Hematopoietic multipotent progenitor cell treated with erythropoietin and hydrocortisone succinate and interleukin-3 and kit ligand, for 15 days (in vitro differentiated cells): ENCODE measurements at regions not wholly inside any gene's neighbourhood (a gene's known extent, or its start where the extent isn't known, plus 50 kb on each side); places are given as distances from the start of the nearest gene placed in this dataset.
"Not testable (repeated sequence)": the region's sequence is repeated elsewhere in the genome, so short reads cannot be mapped to it uniquely, and the experiment has no call there.

ENCODE experiments used
- DNase-seq: peaks from one replicate; pipeline ENCODE4 v3.0.0-alpha.2; 2015; ENCODE audit warnings: low spot score

DNA sequence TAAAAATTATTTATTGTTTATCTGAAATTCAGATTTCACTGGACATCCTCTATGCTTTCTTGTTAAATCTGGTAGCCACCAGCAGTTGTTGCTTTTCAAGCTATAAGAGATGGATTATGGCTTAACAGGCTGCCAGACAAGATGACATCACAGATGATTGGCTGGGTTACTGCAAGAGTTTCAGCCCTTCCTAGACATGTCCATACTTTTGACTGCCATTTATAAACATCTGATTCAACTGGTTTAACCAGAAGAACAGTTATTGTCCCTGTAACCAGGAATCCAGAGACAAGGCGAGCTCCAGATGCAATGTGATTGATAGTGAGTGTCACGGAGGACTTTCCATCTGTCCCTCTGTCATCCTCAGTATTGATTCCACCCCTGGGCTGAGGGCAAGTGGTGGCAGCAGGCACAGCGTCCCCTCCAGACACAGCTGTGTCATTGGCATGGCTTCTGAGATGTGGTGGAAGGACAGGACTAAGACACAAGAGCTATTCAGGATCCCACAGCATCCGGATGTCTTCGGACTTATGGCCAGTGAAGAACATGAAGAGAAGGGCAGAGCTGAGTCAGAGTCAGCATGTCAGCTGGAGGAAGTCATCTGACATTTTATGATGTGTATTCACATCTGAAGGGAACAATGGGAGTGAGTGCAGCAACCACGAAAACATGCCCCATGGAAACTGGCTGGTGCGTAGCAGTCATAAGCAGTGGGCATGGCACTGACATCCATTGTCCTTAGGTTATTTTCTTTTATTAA, 284.5 kb upstream of the CDYL start:
- DNase-seq: no peak

- DNase-seq: no peak
Measured at GRCh38 chr6:4489538-4489937, 286.7 kb upstream of the CDYL start.

GRCh38 chr6:4488389-4488788, 287.8 kb upstream of the CDYL start:
- no peak for DNase-seq

- DNase-seq: no peak
Measured at GRCh38 chr6:4487538-4487937, 288.7 kb upstream of the CDYL start.

- DNase-seq: no peak
Measured at GRCh38 chr6:4486568-4487315, 289.5 kb upstream of the CDYL start.

GRCh38 chr6:4485735-4486134, 290.5 kb upstream of the CDYL start:
- no peak for DNase-seq

GRCh38 chr6:4482461-4482860, 293.7 kb upstream of the CDYL start:
- DNase-seq: no peak

GRCh38 chr6:4480788-4481735, 295.1 kb upstream of the CDYL start:
- no peak for DNase-seq

GRCh38 chr6:4478098-4478497, 298.1 kb upstream of the CDYL start:
- no peak for DNase-seq

DNA sequence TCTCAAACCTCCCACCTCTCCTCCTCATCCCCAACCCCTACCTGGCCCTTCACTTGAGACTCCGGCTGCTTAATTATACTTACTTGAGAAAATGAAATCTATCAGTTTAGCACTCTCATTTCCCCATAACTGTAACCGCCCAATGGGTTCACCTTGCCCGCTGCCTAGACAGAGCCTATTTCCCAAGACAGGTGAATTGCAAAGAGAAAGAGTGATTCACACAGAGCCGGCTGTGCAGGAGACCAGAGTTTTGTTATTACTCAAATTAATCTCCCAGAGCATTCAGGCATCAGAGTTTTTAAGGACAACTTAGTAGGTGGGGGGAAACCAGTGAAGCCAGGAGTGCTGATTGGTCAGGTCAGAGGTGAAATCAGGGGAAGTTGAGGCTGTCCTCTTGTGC, 301.4 kb upstream of the CDYL start:
- no peak for DNase-seq

- no peak for DNase-seq
Measured at GRCh38 chr6:4472969-4473642, 303.1 kb upstream of the CDYL start.

DNA sequence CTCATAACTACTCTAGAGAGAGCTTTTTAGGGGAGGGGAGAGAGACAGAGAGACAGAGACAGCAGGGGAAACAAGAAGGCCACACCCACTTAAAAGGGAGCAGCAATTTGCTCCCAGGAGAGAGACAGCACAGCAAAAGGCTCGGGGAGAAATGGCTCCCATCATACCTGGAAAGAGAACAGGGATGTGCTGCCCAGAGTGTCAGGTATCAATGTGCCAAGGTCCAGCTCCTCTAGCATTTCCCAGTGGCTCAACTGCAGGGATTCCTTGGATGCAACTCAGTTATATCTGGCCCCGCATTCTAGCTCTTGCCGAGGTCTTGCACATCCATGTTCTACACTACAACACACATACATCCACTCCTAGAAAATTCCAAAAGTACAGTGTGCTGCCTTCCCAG, 304.0 kb upstream of the CDYL start:
- no peak for DNase-seq

DNA sequence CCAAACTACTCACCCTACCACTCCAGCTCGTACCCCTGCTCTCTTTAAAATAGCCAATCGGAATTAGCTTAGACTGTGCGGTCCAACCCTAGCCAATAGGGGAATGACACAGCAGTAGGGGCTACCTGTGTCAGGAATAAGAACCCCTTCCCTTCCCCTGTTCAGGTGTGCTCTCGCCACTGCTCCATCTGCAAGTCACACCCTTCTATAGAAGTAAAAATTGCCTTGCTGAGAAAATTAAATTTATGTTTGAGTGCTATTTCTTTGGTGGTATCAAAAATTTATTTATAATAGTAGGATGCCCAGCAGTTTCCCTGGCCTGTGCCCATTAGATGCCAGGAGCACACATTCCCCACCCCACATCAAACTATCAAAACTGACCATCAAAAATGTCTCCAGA, 304.7 kb upstream of the CDYL start:
- not testable (repeated sequence) for DNase-seq

- DNase-seq: no peak
Measured at GRCh38 chr6:4470698-4471210, 305.4 kb upstream of the CDYL start.

GRCh38 chr6:4466769-4467480, 309.3 kb upstream of the CDYL start:
- no peak for DNase-seq

DNA sequence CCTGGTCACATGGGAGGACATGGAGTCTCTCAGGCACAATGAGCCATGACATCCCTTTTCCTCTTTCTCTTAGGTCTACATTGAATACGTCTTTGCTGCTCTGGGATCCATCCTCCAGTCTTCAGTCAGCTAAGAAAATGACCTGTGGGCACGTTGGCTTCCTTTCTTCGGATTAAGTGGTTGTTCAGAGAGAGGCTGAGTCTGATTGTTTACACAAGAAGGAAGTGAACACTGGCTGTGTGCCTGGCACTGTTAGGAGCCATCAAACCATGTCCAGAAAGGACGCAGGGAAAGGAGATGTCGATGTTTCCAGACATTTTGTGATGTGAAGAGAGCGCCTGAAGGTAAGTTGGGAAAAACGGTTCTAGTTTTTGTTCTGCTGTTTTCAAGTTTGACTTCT, 309.9 kb upstream of the CDYL start:
- DNase-seq: no peak

DNA sequence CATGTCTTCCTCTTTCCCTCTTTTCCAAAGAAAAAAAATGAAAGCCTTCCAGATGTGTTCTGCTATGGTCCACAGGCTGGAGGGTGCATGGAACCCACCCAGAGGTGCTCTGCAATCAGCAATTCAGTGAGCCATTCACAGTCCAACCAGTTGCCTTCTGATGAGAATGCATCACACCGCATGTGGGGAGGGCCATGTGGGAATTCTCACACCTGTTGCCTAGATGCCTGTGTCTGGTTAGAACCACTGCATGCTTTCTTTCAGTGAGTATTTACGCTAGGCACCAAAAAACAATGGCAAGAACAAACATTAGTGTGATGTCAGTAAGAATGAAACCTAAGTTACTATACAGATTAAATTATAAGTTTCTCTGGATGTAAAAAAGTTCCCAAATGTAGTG, 311.6 kb upstream of the CDYL start:
- no peak for DNase-seq

GRCh38 chr6:4463236-4463635, 313.0 kb upstream of the CDYL start:
- no peak for DNase-seq

DNA sequence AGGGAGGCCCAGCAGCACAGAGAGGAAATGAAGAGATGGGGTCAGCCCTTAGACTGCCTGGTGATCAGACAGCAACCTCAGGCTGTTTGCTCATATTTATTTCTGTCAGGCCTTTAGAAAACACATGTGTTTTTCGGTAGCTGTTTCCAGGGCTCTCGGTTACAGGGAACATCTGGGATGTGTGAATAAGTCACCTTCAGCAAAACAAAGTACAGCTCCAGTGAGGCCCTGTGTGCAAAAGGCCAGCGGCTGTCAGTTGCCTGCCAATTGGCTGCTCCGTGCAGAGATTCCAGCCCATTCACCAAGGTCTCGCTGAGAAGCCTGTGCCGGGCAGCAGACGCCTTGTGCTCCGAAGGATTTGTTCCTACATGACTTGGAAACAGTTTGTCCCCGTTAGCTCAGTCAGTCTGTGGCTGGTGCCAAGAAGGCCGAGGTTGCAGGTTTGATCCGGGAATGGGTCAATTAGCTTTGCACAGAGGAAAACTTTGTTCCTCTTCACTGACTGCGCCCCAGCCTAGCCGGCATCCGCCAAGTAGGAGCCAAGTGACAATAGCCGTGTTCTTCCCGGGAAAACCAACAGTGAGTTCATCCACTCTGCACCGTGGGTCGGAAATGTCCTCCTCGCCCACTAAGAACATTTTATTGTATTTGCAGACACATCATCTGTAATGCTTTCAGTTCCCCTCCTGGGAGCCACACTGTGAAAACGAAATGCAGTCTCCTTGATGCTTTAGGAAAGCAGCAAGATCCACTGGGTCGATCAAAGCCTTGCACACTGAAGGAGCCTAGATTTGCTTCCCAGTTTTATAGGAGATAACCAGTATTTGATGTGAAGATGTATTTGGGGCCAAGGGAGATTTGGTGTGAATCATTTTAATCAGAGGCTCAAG, 315.4 kb upstream of the CDYL start:
- no peak for DNase-seq

DNA sequence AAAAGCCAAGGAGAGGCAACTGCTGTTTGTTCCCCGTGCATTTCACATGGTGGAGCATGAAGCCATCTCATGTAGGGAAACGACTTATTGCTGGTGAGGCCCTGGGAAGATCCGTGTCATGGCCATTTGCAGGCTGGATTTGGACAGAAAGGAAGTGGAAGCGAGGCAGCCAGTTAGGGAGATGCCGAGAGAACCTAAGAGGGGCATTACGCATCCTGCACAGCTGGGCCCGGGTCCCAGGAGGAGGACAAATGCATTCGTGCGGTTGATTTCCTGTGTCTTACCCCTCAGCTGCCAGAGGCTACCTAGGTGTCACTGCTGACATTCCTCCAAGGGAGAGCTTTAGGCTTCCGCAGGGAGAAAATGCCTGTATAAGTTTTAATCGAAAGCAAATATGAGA, 316.2 kb upstream of the CDYL start:
- DNase-seq: no peak
